Naive thymus-derived CD4-positive, alpha-beta T cell (primary cell): ENCODE measurements at regions not wholly inside any gene's neighbourhood (a gene's known extent, or its start where the extent isn't known, plus 50 kb on each side); places are given as distances from the start of the nearest gene placed in this dataset.

Experiments
- ATAC-seq: fragments of 150-1000 bp; cut with Tn5 transposase; 2 replicates; pipeline ENCODE4 v1.10.0; 2021; ENCODE audit warnings: mild to moderate bottlenecking, moderate library complexity
- CTCF ChIA-PET: fragments of 350-600 bp; sonication (Branson Sonifier 250); formaldehyde crosslinking; loops from one replicate; lab custom pipeline; 2021; ENCODE audit warnings: antibody characterized with exemption; lab: Charles Lee
- POLR2A ChIA-PET: fragments of 350-600 bp; sonication (Branson Sonifier 250); formaldehyde crosslinking; loops from one replicate; lab custom pipeline; 2021; ENCODE audit warnings: antibody characterized with exemption, inconsistent platforms; lab: Charles Lee
- DNase-seq, 9 donors: peaks; one replicate each; pipeline versions ENCODE4 v3.0.0 to v3.0.0-alpha.2; 2020 to 2022; ENCODE audit warnings: mixed read lengths in 1 of 9
- H3K27ac ChIP-seq: one replicate; pipeline ENCODE4 v1.7.0; 2013; ENCODE audit warnings: mild to moderate bottlenecking, low read depth, low read length, moderate library complexity
- H3K27me3 ChIP-seq, 2 donors: one replicate each; pipeline ENCODE4 v1.7.0; 2013; ENCODE audit warnings: low read length in 2 of 2, mild to moderate bottlenecking in 2 of 2, moderate library complexity in 2 of 2; ENCODE audit not compliant: control insufficient read depth in 2 of 2, insufficient read depth in 2 of 2
- H3K36me3 ChIP-seq, 3 experiments: 1 replicate in 2 of 3; 2 replicates in 1 of 3; pipeline ENCODE4 v1.7.0; 2013; ENCODE audit warnings: low read length in 3 of 3, mild to moderate bottlenecking in 3 of 3, moderate library complexity in 1 of 3; ENCODE audit not compliant: insufficient read depth in 3 of 3, control insufficient read depth in 2 of 3
- H3K4me1 ChIP-seq, 2 donors: one replicate each; pipeline ENCODE4 v1.7.0; 2013; ENCODE audit warnings: low read length in 2 of 2, mild to moderate bottlenecking in 2 of 2, moderate library complexity in 1 of 2; ENCODE audit not compliant: control insufficient read depth in 2 of 2, insufficient read depth in 2 of 2
- H3K4me3 ChIP-seq: 2 replicates; pipeline ENCODE4 v1.7.0; 2013; ENCODE audit warnings: mild to moderate bottlenecking, low read length
- H3K9me3 ChIP-seq, 3 experiments: 1 replicate in 2 of 3; 2 replicates in 1 of 3; pipeline ENCODE4 v1.7.0; 2013; ENCODE audit warnings: low read length in 3 of 3; ENCODE audit not compliant: control insufficient read depth in 2 of 3
- H3K27ac Mint-ChIP-seq, 9 donors: one replicate each; pipeline ENCODE4 v1.8.0; 2020 to 2022; ENCODE audit warnings: mixed read lengths in 9 of 9, mild to moderate bottlenecking in 8 of 9, moderate library complexity in 5 of 9, inconsistent platforms in 2 of 9
- H3K27me3 Mint-ChIP-seq, 5 donors: one replicate each; pipeline ENCODE4 v1.8.0; 2021 to 2022; ENCODE audit warnings: mixed read lengths in 5 of 5, mild to moderate bottlenecking in 1 of 5
- H3K36me3 Mint-ChIP-seq, 5 donors: one replicate each; pipeline ENCODE4 v1.8.0; 2020 to 2022; ENCODE audit warnings: mixed read lengths in 5 of 5, mild to moderate bottlenecking in 3 of 5, inconsistent platforms in 1 of 5
- H3K4me1 Mint-ChIP-seq, 7 donors: one replicate each; pipeline ENCODE4 v1.8.0; 2020 to 2022; ENCODE audit warnings: mixed read lengths in 7 of 7, mild to moderate bottlenecking in 3 of 7, inconsistent platforms in 1 of 7
- H3K4me3 Mint-ChIP-seq, 10 donors: one replicate each; pipeline ENCODE4 v1.8.0; 2020 to 2022; ENCODE audit warnings: mild to moderate bottlenecking in 10 of 10, mixed read lengths in 10 of 10, moderate library complexity in 6 of 10, inconsistent platforms in 2 of 10
- H3K9me3 Mint-ChIP-seq, 11 donors: one replicate each; pipeline ENCODE4 v1.8.0; 2020 to 2022; ENCODE audit warnings: mixed read lengths in 11 of 11, mild to moderate bottlenecking in 4 of 11, inconsistent platforms in 1 of 11, moderate library complexity in 1 of 11
- intact Hi-C, 2 donors: fragments of 100-400 bp; cut with micrococcal nuclease; formaldehyde crosslinking; loops; one replicate each; pipeline ENCODE4 v1.15.1; 2023

DNA sequence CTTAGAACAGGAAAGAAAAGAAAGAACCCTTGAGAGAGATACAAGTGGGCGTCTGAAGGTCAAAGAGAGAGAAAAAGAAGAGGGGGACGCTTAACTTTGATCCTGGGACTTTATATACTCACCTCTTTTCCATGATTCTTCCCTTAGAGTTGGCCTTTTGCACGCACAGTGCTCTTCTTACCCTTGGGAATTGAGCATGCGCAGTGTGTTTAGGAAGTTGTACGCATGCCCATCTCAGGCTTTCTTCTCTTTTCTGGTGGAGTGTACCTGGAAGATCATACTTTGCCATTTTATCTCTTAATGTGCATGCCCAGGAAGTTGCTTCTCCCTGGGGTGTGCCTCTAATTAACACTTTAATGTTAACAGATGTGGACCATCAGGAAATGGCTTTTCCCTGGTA, 229.6 kb upstream of the ANO3 start:
- intact Hi-C loops: no loop called here
- Mint-ChIP-seq H3K9me3 (peaks cover 0 to 17% (median 7%) of the 10 kb centered on the region in 11 donors), H3K27ac (no peak overlapping the region), H3K4me1 (no peaks in the 10 kb centered on the region), H3K27me3 (no peaks in the 10 kb centered on the region), H3K36me3 (no peaks in the 10 kb centered on the region), H3K4me3 (no peak overlapping the region)
- ChIA-PET POLR2A (no interaction called here), CTCF (no interaction called here)
- Histone ChIP-seq H3K4me3 (no peak overlapping the region), H3K4me1 (no peaks in the 10 kb centered on the region), H3K27me3 (no peaks in the 10 kb centered on the region), H3K27ac (no peak overlapping the region), H3K36me3 (no peaks in the 10 kb centered on the region), H3K9me3 (no peaks in the 10 kb centered on the region)
- ATAC-seq: no peak
- DNase-seq: no peak

DNA sequence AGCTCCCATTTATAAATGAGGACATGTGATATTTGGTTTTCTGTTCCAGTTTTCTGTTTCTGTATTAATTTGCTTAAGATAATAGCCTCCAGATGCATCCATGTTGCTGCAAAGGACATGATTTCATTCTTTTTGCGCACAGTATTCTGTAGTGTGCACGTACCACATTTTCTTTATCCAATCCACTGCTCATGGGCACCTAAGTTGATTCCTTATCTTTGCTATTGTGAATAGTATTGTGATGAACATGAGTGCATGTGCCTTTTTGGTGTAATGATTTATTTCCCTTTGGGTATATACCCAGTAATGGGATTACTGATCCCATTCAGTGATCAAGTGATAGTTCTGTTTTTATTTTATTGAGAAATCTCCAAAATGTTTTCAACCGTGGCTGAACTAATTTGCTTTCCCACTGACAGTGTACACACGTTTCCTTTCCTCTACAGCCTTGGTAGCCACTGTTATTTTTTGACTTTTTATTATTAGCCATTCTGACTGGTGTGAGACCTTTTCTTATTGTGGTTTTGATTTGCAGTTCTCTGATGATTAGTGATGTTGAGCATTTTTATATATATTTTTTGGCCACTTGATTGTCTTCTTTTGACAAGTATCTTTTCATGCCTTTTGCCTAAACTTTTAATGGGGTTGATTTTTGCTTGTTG, 226.0 kb upstream of the ANO3 start:
- intact Hi-C loops: no loop called here
- Mint-ChIP-seq H3K4me1 (no peaks in the 10 kb centered on the region), H3K36me3 (no peaks in the 10 kb centered on the region), H3K27me3 (no peaks in the 10 kb centered on the region), H3K9me3 (peaks cover 0 to 16% (median 5%) of the 10 kb centered on the region in 11 donors), H3K4me3 (no peak overlapping the region), H3K27ac (no peak overlapping the region)
- Histone ChIP-seq H3K27me3 (no peaks in the 10 kb centered on the region), H3K4me3 (no peak overlapping the region), H3K4me1 (no peaks in the 10 kb centered on the region), H3K36me3 (no peaks in the 10 kb centered on the region), H3K27ac (no peak overlapping the region), H3K9me3 (no peaks in the 10 kb centered on the region)
- no peak for ATAC-seq
- DNase-seq: no peak
- ChIA-PET CTCF (no interaction called here), POLR2A (no interaction called here)

GRCh38 chr11:26106726-26107125, 225.2 kb upstream of the ANO3 start:
- Mint-ChIP-seq H3K27ac (no peak overlapping the region), H3K4me1 (no peaks in the 10 kb centered on the region), H3K36me3 (no peaks in the 10 kb centered on the region), H3K27me3 (no peaks in the 10 kb centered on the region), H3K4me3 (no peak overlapping the region), H3K9me3 (peaks cover 0 to 11% (median 5%) of the 10 kb centered on the region in 11 donors)
- Histone ChIP-seq H3K27me3 (no peaks in the 10 kb centered on the region), H3K9me3 (no peaks in the 10 kb centered on the region), H3K27ac (no peak overlapping the region), H3K36me3 (no peaks in the 10 kb centered on the region), H3K4me1 (no peaks in the 10 kb centered on the region), H3K4me3 (no peak overlapping the region)
- intact Hi-C loops: no loop called here
- DNase-seq: no peak
- ChIA-PET POLR2A (no interaction called here), CTCF (no interaction called here)
- ATAC-seq: no peak

DNA sequence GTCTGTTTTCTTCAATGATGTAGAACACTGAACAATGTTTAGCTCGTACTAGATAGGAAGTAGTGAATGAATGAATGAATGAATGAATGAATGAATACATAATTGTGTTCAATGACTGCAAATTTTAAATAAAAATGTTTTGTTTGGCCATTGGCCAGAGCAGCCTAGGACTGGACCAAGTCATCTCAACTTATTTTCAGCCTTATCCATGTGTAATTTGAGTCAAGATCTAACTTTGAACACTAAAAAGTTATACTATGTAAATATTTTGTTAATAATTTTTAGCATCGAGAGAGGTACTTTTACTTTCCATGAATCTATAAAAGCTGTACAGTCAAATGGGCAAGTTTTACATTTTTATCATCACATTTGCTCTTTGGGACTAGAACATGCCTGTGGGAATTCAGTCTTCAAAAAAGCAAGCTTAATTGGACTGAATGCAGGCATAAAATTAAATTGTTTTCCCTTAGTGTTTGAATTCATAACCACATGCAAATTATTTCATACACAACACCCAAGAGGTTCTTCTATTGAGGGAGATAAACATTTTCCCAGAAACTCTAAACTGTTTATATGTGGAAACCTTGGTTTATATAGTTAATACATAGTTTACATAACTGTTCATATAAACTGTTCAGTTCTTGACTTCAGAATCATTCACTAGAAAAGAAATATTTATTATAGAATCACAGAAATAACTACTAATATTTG, 222.1 kb upstream of the ANO3 start:
- DNase-seq (no peak), ATAC-seq (no peak)
- no peaks in the 10 kb centered on the region for H3K36me3 ChIP-seq
- ChIA-PET CTCF (no interaction called here), POLR2A (no interaction called here)
- no peak overlapping the region for H3K4me3 Mint-ChIP-seq
- intact Hi-C loops: no loop called here
- no peaks in the 10 kb centered on the region for H3K36me3 Mint-ChIP-seq
- H3K9me3 Mint-ChIP-seq: peaks cover 2 to 12% (median 4%) of the 10 kb centered on the region in 11 donors
- H3K4me1 Mint-ChIP-seq: no peaks in the 10 kb centered on the region
- no peak overlapping the region for H3K27ac Mint-ChIP-seq
- H3K4me1 ChIP-seq: no peaks in the 10 kb centered on the region
- no peak overlapping the region for H3K4me3 ChIP-seq
- H3K27ac ChIP-seq: no peak overlapping the region
- H3K9me3 ChIP-seq: no peaks in the 10 kb centered on the region
- no peaks in the 10 kb centered on the region for H3K27me3 ChIP-seq
- H3K27me3 Mint-ChIP-seq: no peaks in the 10 kb centered on the region

DNA sequence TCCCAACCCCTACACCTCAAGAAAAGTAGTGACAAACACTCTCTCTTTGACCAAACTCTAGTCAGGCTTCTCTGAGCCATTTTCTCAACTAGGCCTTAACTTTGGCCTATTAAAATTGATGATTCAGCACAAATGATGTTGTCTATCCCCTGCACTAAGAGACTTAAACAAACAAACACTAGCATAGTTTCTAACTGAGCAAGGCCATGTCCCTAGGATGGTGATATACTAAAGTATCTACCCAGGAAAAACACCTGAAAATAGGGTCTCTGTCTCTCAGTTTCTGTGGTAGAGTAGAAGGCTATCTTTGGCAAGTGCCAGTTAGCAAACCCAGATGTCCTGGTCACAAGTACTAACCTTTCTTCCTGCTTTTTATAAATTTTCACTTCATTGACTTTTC, 219.7 kb upstream of the ANO3 start:
- intact Hi-C loops: no loop called here
- POLR2A ChIA-PET: no interaction called here
- no peaks in the 10 kb centered on the region for H3K27me3 Mint-ChIP-seq

DNA sequence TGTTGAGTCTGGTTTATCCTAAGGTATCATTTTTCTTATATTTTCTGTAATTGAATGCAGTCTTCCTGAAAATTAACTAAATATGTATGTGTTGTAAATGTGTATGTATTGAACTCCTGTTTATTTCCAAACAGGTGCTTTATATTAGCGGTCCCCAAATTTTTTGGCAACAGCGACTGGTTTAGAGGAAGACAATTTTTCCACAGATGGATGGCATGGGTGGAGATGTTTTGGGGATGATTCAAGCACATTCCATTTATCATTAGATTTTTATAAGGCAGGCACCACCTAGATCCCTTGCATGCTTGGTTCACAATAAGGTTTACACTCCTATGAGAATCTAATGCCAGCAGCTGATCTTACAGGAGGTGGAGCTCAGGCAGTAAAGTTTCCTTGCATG, 210.5 kb upstream of the ANO3 start:
- H3K9me3 ChIP-seq: no peaks in the 10 kb centered on the region
- no peaks in the 10 kb centered on the region for H3K36me3 Mint-ChIP-seq
- H3K4me3 ChIP-seq: no peak overlapping the region
- peaks cover 0 to 13% (median 5%) of the 10 kb centered on the region in 11 donors for H3K9me3 Mint-ChIP-seq
- ChIA-PET CTCF (no interaction called here), POLR2A (no interaction called here)
- no peak for DNase-seq
- H3K27ac ChIP-seq: no peak overlapping the region
- no peaks in the 10 kb centered on the region for H3K4me1 Mint-ChIP-seq
- H3K27me3 Mint-ChIP-seq: no peaks in the 10 kb centered on the region
- H3K4me1 ChIP-seq: no peaks in the 10 kb centered on the region
- no peak for ATAC-seq
- no peaks in the 10 kb centered on the region for H3K27me3 ChIP-seq
- no peak overlapping the region for H3K27ac Mint-ChIP-seq
- no peaks in the 10 kb centered on the region for H3K36me3 ChIP-seq
- intact Hi-C loops: no loop called here
- H3K4me3 Mint-ChIP-seq: no peak overlapping the region

More for the DNA sequence above, 219.7 kb upstream of the ANO3 start:
- no peaks in the 10 kb centered on the region for H3K4me1 ChIP-seq
- H3K27ac ChIP-seq: no peak overlapping the region
- H3K9me3 Mint-ChIP-seq: peaks cover 0 to 13% (median 4%) of the 10 kb centered on the region in 11 donors
- no peaks in the 10 kb centered on the region for H3K4me1 Mint-ChIP-seq
- ATAC-seq (no peak), DNase-seq (no peak)
- no peak overlapping the region for H3K4me3 Mint-ChIP-seq
- no peaks in the 10 kb centered on the region for H3K9me3 ChIP-seq
- CTCF ChIA-PET: no interaction called here
- H3K36me3 ChIP-seq: no peaks in the 10 kb centered on the region
- no peak overlapping the region for H3K4me3 ChIP-seq
- no peaks in the 10 kb centered on the region for H3K27me3 ChIP-seq
- H3K27ac Mint-ChIP-seq: no peak overlapping the region
- no peaks in the 10 kb centered on the region for H3K36me3 Mint-ChIP-seq

GRCh38 chr11:26126741-26127140, 205.2 kb upstream of the ANO3 start:
- Histone ChIP-seq H3K4me1 (no peaks in the 10 kb centered on the region), H3K36me3 (no peaks in the 10 kb centered on the region), H3K27me3 (no peaks in the 10 kb centered on the region), H3K4me3 (no peak overlapping the region), H3K27ac (no peak overlapping the region), H3K9me3 (no peaks in the 10 kb centered on the region)
- no peaks in the 10 kb centered on the region for H3K27me3 Mint-ChIP-seq
- no peaks in the 10 kb centered on the region for H3K4me1 Mint-ChIP-seq
- no peak overlapping the region for H3K4me3 Mint-ChIP-seq
- DNase-seq (no peak), ATAC-seq (no peak)
- CTCF ChIA-PET: interaction anchor here (0.6 kb wide), 1 partner anchor 884 kb away, joined by 3 read pairs; no protein-coding TSS in a partner anchor
- H3K27ac Mint-ChIP-seq: no peak overlapping the region
- H3K9me3 Mint-ChIP-seq: peaks cover 0 to 34% (median 5%) of the 10 kb centered on the region in 11 donors
- intact Hi-C loops: no loop called here
- no peaks in the 10 kb centered on the region for H3K36me3 Mint-ChIP-seq
- POLR2A ChIA-PET: no interaction called here
